GM23248 (cell line): ENCODE measurements at regions not wholly inside any gene's neighbourhood (a gene's known extent, or its start where the extent isn't known, plus 50 kb on each side); places are given as distances from the start of the nearest gene placed in this dataset.

Source experiments
- DNase-seq: peaks from one replicate; pipeline ENCODE4 v3.0.0-alpha.2; 2015
- H2AFZ ChIP-seq: fragments of 200-600 bp; sonication (generic); 2 replicates; pipeline ENCODE4 v1.6.1; 2016; ENCODE audit warnings: antibody characterized with exemption
- H3F3A ChIP-seq: fragments of 200-600 bp; sonication (generic); 2 replicates; pipeline ENCODE4 v1.6.1; 2016; ENCODE audit warnings: mild to moderate bottlenecking, antibody characterized with exemption, mixed run types; ENCODE audit not compliant: insufficient read depth
- H3K27ac ChIP-seq: fragments of 200-600 bp; sonication (generic); 2 replicates; pipeline ENCODE4 v1.5.1; 2016; ENCODE audit warnings: mild to moderate bottlenecking
- H3K27me3 ChIP-seq: fragments of 200-600 bp; sonication (generic); replicated peaks from 2 replicates; pipeline ENCODE4 v1.6.1; 2016; ENCODE audit warnings: mild to moderate bottlenecking; ENCODE audit not compliant: insufficient read depth
- H3K36me3 ChIP-seq: fragments of 200-600 bp; sonication (generic); 2 replicates; pipeline ENCODE4 v1.6.1; 2016; ENCODE audit warnings: low read depth, mild to moderate bottlenecking
- H3K4me1 ChIP-seq: fragments of 200-600 bp; sonication (generic); 2 replicates; pipeline ENCODE4 v1.6.1; 2016; ENCODE audit warnings: mild to moderate bottlenecking; ENCODE audit not compliant: insufficient read depth
- H3K4me2 ChIP-seq: fragments of 200-600 bp; sonication (generic); one replicate; pipeline ENCODE4 v1.6.1; 2016; ENCODE audit warnings: mild to moderate bottlenecking; ENCODE audit not compliant: unreplicated experiment
- H3K4me3 ChIP-seq: fragments of 200-600 bp; sonication (generic); 2 replicates; pipeline ENCODE4 v1.5.1; 2016; ENCODE audit warnings: mild to moderate bottlenecking
- H3K79me2 ChIP-seq: fragments of 200-600 bp; sonication (generic); 2 replicates; pipeline ENCODE4 v1.6.1; 2016; ENCODE audit warnings: mild to moderate bottlenecking; ENCODE audit not compliant: insufficient read depth
- H3K9ac ChIP-seq: fragments of 200-600 bp; sonication (generic); 2 replicates; pipeline ENCODE4 v1.6.1; 2016; ENCODE audit warnings: mild to moderate bottlenecking
- H3K9me2 ChIP-seq: fragments of 200-600 bp; sonication (generic); 2 replicates; pipeline ENCODE4 v1.6.1; 2016; ENCODE audit warnings: mixed run types, mild to moderate bottlenecking, moderate library complexity; ENCODE audit not compliant: insufficient read depth
- H3K9me3 ChIP-seq: fragments of 200-600 bp; sonication (generic); one replicate; pipeline ENCODE4 v1.6.1; 2017; ENCODE audit warnings: low read depth
- H4K20me1 ChIP-seq: fragments of 200-600 bp; sonication (generic); 2 replicates; pipeline ENCODE4 v1.6.0; 2016; ENCODE audit not compliant: insufficient read depth
- EZH2 ChIP-seq: fragments of 200-600 bp; sonication (generic); IDR thresholded peaks from 2 replicates; pipeline ENCODE4 v1.6.1; 2018; ENCODE audit warnings: antibody characterized with exemption, mild to moderate bottlenecking; ENCODE audit not compliant: insufficient read depth, poor library complexity, severe bottlenecking
- EZH2phosphoT487 ChIP-seq: fragments of 200-600 bp; sonication (generic); IDR thresholded peaks from 2 replicates; pipeline ENCODE4 v1.6.1; 2018; ENCODE audit warnings: antibody characterized with exemption, moderate library complexity, mild to moderate bottlenecking, low read depth; ENCODE audit not compliant: insufficient read depth
- WGBS, 2 experiments: methylation state at CpG; one replicate each; pipeline ENCODE4 v1.1.6; 2015 to 2017; ENCODE audit warnings: low lambda C conversion rate in 2 of 2, low coverage in 1 of 2; ENCODE audit errors: missing lambda C conversion rate in 2 of 2; 5-methylcytosine and 5-hydroxymethylcytosine counted together
- in situ Hi-C: fragments of 300-500 bp; cut with MboI; formaldehyde crosslinking; loops from 2 replicates; pipeline ENCODE4 v1.15.0; 2020

GRCh38 chr4:81531410-81531809 lies 59.7 kb upstream of the RASGEF1B start:
- 22 to 34% methylated on average over 2 of the region's 2 CpGs for WGBS, 2 experiments
- H3K27ac ChIP-seq: no peak overlapping the region
- H2AFZ ChIP-seq: no peak overlapping the region
- H3K27me3 ChIP-seq: no peaks in the 10 kb centered on the region
- H3K9me3 ChIP-seq: no peaks in the 10 kb centered on the region
- H3F3A ChIP-seq: no peaks in the 10 kb centered on the region
- H3K36me3 ChIP-seq: no peaks in the 10 kb centered on the region
- no peaks in the 10 kb centered on the region for H4K20me1 ChIP-seq
- no peaks in the 10 kb centered on the region for H3K79me2 ChIP-seq
- in situ Hi-C loops: no loop called here
- no peak overlapping the region for H3K4me3 ChIP-seq
- no peak overlapping the region for H3K9ac ChIP-seq
- no peak for DNase-seq
- H3K4me2 ChIP-seq: no peak overlapping the region
- no peaks in the 10 kb centered on the region for H3K4me1 ChIP-seq
- no peaks in the 10 kb centered on the region for H3K9me2 ChIP-seq
- TF ChIP-seq EZH2 (no peak), EZH2phosphoT487 (no peak)

- no peak overlapping the region for H3K9ac ChIP-seq
- H3K36me3 ChIP-seq: no peaks in the 10 kb centered on the region
- H3K9me2 ChIP-seq: no peaks in the 10 kb centered on the region
- H2AFZ ChIP-seq: no peak overlapping the region
- no peaks in the 10 kb centered on the region for H3K27me3 ChIP-seq
- in situ Hi-C loops: no loop called here
- H3K4me3 ChIP-seq: no peak overlapping the region
- no peak for DNase-seq
- WGBS, 2 experiments: 71 to 74% methylated on average over 3 of the region's 3 CpGs
- no peaks in the 10 kb centered on the region for H3K9me3 ChIP-seq
- TF ChIP-seq EZH2: no peak
- TF ChIP-seq EZH2phosphoT487: no peak
- H3K4me2 ChIP-seq: no peak overlapping the region
- no peaks in the 10 kb centered on the region for H4K20me1 ChIP-seq
- H3K79me2 ChIP-seq: no peaks in the 10 kb centered on the region
- no peaks in the 10 kb centered on the region for H3K4me1 ChIP-seq
- no peak overlapping the region for H3K27ac ChIP-seq
- no peaks in the 10 kb centered on the region for H3F3A ChIP-seq
Observed at GRCh38 chr4:81528979-81529378, 57.3 kb upstream of the RASGEF1B start.

- WGBS, 2 experiments: 36 to 40% methylated on average over 2 of the region's 2 CpGs
Observed at GRCh38 chr4:81528200-81528599, 56.5 kb upstream of the RASGEF1B start.

GRCh38 chr4:81527709-81528108 lies 56.0 kb upstream of the RASGEF1B start:
- Histone ChIP-seq H3K9ac (no peak overlapping the region), H3K27me3 (no peaks in the 10 kb centered on the region), H3K4me1 (no peaks in the 10 kb centered on the region), H3K79me2 (no peaks in the 10 kb centered on the region), H3F3A (no peaks in the 10 kb centered on the region), H2AFZ (no peak overlapping the region), H4K20me1 (no peaks in the 10 kb centered on the region), H3K4me2 (no peak overlapping the region), H3K9me3 (no peaks in the 10 kb centered on the region), H3K27ac (no peak overlapping the region), H3K36me3 (no peaks in the 10 kb centered on the region), H3K9me2 (no peaks in the 10 kb centered on the region), H3K4me3 (no peak overlapping the region)
- no peak for DNase-seq
- TF ChIP-seq EZH2: no peak
- TF ChIP-seq EZH2phosphoT487: no peak
- WGBS, 2 experiments: 11 to 29% methylated on average over 1 of the region's 1 CpG
- in situ Hi-C loops: no loop called here

More at GRCh38 chr4:81528200-81528599, 56.5 kb upstream of the RASGEF1B start:
- no peak for DNase-seq
- Histone ChIP-seq H3K4me2 (no peak overlapping the region), H3K27me3 (no peaks in the 10 kb centered on the region), H4K20me1 (no peaks in the 10 kb centered on the region), H3F3A (no peaks in the 10 kb centered on the region), H2AFZ (no peak overlapping the region), H3K9me2 (no peaks in the 10 kb centered on the region), H3K36me3 (no peaks in the 10 kb centered on the region), H3K9me3 (no peaks in the 10 kb centered on the region), H3K9ac (no peak overlapping the region), H3K79me2 (no peaks in the 10 kb centered on the region), H3K4me3 (no peak overlapping the region), H3K4me1 (no peaks in the 10 kb centered on the region), H3K27ac (no peak overlapping the region)
- in situ Hi-C loops: no loop called here
- TF ChIP-seq EZH2 (no peak), EZH2phosphoT487 (no peak)

- H3K4me1 ChIP-seq: no peaks in the 10 kb centered on the region
- no peaks in the 10 kb centered on the region for H3F3A ChIP-seq
- H3K9me2 ChIP-seq: no peaks in the 10 kb centered on the region
- H2AFZ ChIP-seq: no peak overlapping the region
- H3K9me3 ChIP-seq: no peaks in the 10 kb centered on the region
- no peaks in the 10 kb centered on the region for H3K36me3 ChIP-seq
- H3K9ac ChIP-seq: no peak overlapping the region
- no peaks in the 10 kb centered on the region for H3K27me3 ChIP-seq
- no peaks in the 10 kb centered on the region for H4K20me1 ChIP-seq
- no peak overlapping the region for H3K27ac ChIP-seq
- in situ Hi-C loops: no loop called here
- H3K4me3 ChIP-seq: no peak overlapping the region
- TF ChIP-seq EZH2 (no peak), EZH2phosphoT487 (no peak)
- H3K4me2 ChIP-seq: no peak overlapping the region
- 17 to 19% methylated on average over 4 of the region's 4 CpGs for WGBS, 2 experiments
- DNase-seq: no peak
- no peaks in the 10 kb centered on the region for H3K79me2 ChIP-seq
Observed at GRCh38 chr4:81527115-81527514, 55.4 kb upstream of the RASGEF1B start.
